NOMO-1 (cell line): ENCODE measurements at regions not wholly inside any gene's neighbourhood (a gene's known extent, or its start where the extent isn't known, plus 50 kb on each side); places are given as distances from the start of the nearest gene placed in this dataset.
A peak's percentile ranks its signal among the peaks of the same experiment; 100 is the strongest.
"Not testable (repeated sequence)": the region's sequence is repeated elsewhere in the genome, so short reads cannot be mapped to it uniquely, and the experiment has no call there.

Experiments
- DNase-seq, 2 experiments: peaks; one replicate each; lab custom pipeline; 2025; ENCODE audit not compliant: unreplicated experiment in 2 of 2; lab: John Stamatoyannopoulos, UW

DNA sequence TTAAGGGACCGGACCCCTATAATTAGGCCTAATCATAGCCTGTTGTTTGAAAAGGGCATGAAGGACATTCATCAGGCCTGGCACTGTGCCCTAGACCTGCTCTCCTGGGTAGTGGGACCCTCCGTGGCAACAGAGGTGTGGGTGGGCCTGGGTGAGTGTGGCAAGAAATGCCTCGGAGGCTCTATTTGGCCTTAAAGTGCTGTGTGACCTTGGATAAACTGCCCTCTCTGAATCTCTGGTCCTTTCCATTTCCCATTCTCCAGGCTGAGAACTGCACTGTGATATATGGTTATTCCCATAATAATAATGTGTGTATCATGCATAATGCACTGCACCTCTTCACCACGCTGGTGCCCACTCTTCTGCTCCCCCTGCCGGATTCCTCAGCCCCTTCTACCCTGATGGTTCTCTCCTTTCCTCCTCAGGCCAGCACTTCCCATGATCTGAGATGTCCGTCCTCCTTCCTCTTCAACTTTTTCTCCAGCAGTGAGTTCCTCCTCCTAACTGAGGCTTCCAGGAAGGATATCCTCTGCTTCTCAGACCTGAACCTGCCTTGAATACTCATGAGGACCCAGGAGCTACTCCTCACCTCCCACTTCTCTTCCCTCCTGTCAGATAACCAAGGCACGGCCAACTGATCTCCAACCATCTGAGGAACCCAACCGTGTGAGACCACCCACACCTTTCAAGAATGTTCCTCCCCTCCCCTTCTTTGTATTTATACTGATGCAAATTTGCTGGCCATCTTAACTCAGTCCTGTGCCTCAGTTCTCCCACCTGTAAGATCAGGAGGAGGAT is 111.0 kb upstream of the PZP start:
- DNase-seq = no peak

DNA sequence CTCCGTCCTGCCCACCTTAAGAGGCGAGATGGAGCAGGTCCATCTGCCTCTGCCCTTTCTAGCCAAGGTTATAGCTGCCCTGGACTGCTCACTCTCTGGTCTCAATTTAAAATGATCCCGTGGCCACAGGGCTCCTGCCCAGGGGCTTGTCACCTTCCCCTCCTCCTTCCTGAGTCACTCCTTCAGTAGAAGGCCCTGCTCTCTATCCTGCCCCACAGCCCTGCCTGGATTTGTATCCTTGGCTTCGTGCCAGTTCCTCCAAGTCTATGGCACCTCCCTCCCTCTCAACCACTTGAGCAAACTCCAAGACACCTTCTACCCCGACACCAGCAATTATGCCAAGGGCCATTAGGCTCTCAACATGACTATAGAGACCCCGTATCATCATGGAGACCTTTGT is 105.3 kb upstream of the PZP start:
- not testable (repeated sequence) for DNase-seq

DNA sequence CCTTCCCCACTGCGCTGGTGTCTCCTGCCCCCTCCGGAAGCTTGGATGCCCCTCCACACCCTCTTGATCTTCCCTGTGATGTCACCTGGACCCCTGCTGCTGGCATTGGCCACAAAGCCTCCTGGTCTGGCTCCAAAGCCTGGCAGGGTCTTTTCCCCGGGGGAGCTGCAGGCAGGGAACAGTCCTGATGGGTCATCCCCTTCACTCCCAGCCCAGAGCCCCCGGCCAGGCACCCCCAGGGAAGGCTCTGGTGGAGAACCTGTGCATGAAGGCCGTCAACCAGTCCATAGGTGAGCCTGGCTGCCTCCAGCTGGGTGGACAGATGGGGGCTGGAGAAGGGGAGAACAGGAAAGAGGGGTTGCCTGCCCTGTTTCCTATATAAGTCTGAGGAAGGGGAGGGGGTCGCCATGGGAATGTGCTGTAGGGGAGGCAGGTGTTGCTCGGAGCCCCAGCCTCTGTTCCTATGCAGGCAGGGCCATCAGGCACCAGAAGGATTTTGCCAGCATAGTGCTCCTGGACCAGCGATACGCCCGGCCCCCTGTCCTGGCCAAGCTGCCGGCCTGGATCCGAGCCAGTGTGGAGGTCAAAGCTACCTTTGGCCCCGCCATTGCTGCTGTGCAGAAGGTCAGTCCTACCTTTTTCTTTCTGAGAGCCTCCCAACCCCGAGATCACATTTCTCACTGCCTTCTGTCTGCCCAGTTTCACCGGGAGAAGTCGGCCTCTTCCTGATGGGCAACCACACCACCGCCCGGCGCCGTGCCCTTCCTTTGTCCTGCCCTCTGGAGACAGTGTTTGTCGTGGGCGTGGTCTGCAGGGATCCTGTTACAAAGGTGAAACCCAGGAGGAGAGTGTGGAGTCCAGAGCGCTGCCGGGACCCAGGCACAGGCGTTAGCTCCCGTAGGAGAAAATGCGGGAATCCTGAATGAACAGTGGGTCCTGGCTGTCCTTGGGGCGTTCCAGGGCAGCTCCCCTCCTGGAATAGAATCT is 104.5 kb upstream of the PZP start:
- DNase-seq = not testable (repeated sequence)

DNA sequence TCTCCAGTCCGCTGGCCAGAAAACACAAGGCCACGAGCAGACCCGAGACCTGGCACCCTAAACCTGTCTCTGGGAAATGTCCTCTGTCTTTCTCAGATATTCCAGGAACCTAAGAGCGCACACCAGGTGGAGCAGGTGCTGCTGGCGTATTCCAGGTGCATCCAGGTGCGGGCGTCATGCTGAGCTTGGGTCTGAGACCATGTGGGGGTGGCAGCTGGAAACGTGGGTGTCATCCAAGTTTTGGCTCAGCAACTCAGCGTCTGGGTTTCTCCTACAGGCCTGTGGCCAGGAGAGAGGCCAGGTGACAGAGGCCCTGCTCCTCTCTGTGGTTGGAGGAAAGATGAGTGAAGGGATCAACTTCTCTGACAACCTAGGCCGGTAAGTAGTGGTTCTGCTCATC is 103.3 kb upstream of the PZP start:
- DNase-seq = not testable (repeated sequence)

DNA sequence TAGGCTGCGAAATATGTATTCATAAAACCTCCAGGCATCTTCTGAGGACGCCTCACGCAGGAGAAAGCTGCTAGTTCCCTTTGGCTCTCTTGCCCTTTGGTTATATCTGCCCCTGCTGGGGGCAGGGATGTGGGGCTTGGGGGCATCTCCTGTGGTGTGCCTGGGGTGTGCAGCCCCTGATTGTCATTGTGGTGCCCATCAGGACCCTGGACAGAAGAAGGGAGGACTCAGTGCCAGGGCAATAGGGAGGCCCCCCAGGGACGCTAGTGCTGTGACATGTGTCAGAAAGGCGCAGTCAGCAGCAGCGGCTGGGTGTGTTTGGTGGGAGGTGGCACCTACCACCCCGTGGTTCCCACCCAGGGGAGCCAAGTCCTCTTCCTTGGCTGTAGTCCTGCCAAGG is 102.5 kb upstream of the PZP start:
- DNase-seq = not testable (repeated sequence)

DNA sequence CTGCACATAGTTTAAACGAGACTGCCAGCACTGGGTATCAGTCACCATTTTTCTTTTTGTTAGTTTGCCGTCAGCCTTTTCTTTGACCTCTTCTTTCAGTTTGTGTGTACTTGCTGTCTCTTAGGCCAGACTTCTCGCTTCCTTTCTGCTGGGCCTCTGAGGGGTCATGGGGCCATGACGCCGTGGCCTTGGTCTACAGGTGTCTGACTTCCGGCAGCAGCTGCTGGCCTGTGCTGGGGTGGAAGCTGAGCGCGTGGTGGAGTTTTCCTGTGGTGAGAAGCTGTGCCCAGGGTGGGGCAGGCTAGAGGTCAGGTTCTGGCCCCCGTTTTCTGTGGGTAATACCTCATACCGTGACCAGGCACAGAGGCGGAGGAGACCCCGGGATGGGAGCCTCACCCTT is 101.6 kb upstream of the PZP start:
- not testable (repeated sequence) for DNase-seq

DNA sequence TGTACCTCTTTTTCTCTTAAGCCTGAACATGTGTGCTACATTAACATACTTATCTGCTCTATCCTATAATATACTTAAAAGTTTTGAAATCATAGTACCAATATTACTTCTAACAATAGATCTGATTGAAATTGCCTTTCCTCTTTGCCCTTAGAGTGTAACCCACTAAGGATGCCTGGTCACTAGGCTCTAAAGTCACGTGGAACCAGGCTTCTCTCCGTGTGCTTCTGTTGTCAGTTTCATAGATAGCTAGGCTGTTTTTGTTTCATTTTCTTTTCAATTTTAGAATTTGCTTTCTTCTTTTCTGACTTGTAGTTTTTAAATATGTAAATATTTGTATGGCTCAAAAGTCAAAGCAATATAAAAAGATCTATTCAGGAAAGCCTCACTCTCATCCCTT is 100.5 kb upstream of the PZP start:
- DNase-seq = not testable (repeated sequence)

DNA sequence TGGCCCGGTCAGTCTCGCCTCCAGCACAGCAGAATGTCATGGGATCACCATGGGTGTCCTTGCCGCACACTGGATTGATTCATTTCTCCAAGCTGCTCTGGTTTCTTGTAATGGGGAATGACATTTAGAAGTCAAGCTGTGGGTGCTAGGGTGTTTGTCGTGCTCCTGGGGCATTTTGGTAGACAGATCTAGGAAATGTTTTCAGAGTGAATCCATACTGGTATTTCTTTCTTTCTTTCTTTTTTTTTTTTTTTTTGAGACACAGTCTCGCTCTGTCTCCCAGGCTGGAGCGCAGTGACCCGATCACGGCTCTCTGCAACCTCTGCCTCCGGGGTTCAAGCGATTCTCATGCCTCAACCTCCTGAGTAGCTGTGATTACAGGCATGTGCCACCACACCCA is 100.0 kb upstream of the PZP start:
- not testable (repeated sequence) for DNase-seq

DNA sequence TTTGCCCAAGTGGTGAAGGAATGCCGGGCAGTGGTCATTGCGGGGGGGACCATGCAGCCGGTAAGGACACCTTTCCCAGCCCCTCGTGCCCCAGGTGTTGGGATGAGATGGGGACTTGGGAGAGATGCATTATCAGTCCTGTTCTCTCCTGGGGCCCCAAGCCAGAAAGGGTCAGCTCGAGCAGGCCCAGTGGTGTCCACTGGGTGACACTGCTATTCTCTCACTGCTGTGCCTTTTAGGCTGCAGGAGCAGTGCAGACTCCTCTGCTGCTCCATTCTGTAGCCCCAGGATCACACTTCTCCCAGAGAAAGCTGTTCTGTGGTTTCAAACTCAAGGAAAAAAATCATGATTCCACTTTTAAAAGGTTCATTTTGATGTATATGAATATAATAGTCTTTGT is 99.1 kb upstream of the PZP start:
- not testable (repeated sequence) for DNase-seq

DNA sequence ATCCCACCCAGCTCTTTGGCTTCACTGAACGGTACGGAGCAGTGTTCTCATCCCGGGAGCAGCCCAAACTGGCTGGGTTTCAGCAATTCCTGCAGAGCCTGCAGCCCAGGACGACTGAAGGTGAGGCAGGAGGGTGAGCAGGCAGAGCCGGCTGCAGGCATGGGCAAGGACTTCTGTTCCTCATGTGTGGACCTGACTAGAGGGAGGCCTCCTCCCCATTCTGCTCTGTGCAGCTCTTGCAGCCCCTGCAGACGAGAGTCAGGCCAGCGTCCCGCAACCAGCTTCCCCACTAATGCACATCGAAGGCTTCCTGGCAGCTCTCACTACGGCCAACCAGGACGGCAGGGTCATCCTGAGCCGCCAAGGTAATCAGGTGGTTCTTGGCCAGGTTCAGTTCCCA is 97.8 kb upstream of the PZP start:
- DNase-seq = not testable (repeated sequence)

DNA sequence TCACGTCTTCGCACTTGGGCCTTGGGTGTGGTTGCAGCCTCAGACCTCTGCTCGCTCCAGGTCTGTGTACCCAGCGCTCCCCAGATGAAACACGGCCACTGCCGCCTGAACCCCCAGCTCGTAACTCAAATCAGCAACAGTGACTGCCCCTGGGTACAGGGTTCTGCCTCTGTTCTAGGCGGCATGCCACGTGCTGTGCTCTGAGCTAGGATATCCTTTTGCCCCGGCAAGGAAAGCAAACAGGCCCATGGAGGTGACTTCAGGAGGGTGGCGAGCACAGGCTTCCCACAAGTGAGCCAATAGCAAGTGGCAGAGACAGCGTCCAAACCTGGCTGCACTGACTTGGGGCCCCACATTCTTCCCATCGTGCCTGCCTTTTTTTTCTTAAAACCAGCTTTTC is 96.3 kb upstream of the PZP start:
- DNase-seq = not testable (repeated sequence)

DNA sequence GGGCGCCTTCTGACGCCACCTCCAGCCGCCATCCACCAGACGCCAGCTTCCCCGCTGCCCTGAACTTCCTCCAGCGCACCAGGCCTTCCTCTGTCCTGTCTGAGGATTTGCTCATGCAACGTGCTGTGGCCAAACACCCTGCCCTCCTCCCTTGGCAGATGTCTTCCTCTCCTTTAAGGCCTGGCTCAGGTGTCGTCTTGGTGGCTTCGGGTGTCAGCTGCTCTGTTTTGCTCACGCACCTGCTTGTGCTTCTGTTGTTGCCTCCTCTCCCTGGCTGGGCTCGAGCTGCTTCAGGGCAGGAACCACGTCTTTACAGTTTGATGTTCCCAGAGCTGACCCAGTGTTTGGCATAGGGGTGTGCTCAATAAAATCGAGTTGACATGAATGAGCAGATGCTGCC is 87.7 kb upstream of the PZP start:
- DNase-seq = not testable (repeated sequence)

DNA sequence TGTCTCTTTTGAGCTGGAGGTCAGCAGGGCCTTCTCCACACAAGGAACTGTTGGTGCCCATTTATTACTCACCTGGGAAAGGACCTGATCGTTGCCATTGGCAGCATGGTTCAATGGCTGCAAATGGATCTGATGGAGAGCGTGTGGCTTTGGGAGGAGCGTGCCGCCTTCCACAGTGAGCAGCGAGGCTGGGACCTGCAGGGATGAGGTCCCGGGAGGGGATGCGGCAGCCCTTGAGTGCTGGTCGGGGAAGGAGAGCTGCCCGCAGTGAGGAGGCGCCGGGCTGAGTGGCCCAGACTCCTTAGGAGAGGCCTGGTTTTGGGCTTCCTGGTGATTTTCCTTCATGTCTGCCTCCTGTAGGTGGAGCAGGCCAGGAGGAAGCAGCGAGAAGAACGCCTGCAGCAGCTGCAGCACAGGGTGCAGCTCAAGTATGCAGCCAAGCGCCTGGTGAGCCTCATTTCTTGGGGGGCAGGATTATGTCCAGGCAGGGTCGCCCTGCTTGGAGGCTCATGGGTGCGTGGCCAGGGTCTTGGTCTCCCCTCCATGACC is 86.0 kb upstream of the PZP start:
- DNase-seq = not testable (repeated sequence)

DNA sequence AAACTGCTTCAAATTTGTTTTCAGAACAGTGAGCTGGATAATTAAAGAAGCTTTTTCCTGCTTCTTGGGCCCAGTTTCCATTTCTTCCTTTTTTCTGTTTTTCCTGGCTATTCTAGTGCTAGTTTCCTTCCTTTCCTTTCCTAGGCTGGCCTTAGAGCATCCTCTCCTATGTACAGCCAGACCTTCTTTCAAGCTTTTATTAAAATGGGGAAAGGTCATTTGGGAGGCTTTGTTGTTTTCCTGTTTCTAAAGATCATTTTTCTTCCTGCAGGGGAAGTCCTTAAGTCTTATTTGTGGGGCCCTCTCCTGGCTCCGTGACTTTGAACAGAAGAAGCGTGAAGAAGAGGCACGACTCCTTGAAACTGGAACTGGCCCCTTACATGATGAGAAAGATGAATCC is 85.2 kb upstream of the PZP start:
- not testable (repeated sequence) for DNase-seq

DNA sequence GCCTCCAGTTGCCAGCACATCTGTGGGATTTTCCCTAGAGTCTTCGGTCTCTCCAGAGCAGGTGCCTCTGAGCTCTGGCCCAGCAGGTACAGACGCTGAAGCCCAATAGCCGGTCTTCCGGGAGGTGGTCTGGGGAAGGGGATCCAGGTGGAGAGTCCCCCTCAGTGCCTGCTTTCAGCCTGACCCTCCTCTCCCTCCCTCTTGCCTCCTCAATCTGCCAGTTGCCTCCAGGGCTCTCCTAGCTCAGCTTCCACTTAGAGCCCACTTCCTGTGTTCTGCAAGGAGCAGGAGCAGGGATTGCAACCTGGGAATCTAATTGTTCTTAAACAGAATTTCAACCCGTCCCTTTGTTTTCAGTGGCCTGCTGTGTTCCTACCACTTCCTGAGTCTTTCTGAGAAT is 81.8 kb upstream of the PZP start:
- DNase-seq = not testable (repeated sequence)

DNA sequence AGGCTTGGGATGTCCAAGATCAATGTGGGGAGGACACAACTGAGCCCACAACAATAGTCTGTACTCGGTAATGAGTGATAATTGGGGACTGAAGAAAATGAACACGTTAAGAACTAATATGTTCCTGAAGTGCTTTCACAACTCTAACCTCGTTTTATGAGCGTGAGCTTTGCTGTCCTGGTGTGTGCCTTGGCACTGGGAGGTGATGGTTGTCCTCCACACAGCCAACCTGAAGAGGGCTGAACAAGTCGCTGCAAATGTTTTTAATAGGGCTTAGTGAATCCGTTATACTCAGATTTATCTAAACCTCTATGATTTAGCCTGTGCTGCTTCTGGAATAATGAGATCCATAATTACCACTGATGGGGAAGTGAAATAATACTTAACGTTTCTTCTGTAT is 76.5 kb upstream of the PZP start:
- not testable (repeated sequence) for DNase-seq

DNA sequence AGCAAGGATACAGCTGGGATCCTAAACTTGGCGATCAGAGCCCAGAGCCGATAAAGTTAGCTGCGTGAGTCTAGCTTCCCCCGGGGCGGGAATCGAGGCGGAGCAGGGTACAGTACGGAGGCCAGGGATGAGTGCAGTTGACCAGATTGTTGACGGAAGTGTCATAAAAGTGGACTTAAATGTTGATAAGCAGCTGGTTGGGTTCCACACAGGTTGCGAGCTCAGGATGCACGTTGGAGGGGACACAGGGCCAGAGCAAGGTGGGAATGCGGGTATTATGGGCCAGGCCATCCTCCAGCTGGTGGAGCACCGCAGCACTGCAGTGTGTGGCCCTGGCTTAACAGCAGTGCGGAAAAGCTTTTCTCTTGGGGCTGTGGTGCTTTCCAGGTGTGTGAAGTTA is 76.0 kb upstream of the PZP start:
- not testable (repeated sequence) for DNase-seq

DNA sequence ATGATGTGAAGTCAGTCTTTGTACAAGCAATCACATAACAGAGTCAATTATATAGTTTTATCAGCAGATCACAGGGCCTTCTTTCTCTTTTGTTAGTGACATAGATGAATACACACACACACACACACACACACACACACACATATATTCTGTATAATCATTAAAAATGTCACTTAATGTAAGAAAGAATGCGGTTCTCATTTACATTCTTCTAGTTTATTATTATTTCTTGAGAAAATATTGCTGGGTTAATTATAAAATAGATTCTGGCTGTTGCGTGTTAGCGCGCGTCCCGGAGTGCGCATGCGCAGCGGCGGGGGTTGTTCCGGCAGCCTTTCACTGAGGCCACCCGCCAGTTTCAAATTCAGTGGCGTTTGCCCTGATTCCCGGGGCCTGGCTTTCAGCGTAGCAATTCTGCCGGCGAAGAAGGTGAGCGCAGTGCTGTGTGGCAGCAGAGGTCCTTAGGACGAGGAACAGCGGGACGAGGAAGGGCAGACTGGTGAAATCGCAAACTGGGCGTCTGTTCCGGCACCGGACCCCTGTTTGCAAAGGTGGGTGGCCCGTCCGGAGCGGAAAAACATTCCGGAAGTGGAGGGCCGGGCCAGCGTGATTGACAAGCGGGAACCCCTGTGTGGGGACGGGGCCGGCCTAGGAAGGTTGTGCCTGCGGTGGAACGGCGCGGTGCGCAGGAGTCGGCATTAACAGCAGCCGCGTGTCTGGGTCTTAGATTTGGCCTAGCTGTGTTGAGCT is 75.3 kb upstream of the PZP start:
- peak; percentile 43 for DNase-seq

DNA sequence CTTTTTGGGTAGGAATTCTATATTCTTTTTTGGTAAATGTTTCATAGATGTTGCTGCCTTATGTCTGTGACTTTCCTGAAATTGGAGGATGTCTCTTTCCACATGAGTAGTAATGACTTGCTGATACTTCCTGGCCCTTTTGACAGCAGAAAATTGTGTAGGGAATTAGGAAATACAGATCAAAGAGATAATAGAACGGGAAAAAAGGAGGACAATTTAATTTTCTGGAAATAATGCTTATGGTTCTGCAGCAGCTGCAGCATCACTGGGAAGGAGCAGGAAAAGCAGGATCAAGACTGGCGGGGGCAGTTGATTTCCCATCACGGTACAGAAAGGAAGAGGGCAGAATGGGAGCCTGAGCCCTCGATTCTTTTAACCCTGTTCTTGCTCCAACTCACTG is 68.8 kb upstream of the PZP start:
- no peak for DNase-seq

DNA sequence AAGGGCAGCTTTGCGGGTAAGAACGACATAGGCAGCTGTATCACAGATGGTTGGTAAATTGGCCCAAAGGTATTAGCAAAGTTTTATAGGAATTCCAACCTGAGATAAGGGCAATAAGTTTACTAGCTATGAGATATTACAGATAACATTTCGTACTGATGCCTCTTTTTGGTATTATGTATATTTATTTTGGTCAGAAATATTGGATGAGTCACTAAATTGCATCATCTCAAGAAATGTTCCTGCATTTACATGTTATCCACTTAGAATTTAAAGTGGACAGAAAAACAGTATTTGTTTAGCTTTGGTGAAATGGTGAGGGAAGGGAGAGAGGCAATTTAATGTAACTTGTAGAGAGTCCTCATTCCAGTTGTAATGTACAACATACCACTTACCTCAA is 65.1 kb upstream of the PZP start:
- DNase-seq = no peak

DNA sequence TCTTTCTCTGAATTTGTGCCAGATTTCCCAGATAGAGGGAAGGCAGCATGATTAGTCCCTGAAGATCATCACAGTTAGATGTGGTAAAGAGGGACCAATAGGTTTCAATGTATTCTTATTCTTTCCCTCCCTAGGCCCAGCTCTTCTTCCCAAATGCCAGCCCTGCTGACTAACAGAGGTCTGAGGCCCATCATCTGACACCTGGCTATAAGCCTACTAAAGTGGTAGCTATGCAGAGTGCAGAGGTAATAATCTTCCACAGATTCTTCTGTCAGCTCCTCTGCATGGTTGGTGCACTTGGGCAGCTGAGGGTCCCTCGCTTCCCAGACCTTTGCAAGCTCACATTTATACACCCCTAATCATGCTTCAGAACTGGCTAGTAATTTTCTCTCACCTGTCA is 63.7 kb upstream of the PZP start:
- DNase-seq = no peak
